ENCODE measurements at regions not wholly inside any gene's neighbourhood (a gene's known extent, or its start where the extent isn't known, plus 50 kb on each side); places are given as distances from the start of the nearest gene placed in this dataset.

GRCh38 chr15:27702581-27702980, 396.5 kb downstream of the OCA2 start:
- Histone ChIP-seq H3K27ac (ENCODE audit: low read depth, low read length) (no peak overlapping the region), H3F3A (ENCODE audit: control insufficient read depth, insufficient read depth) (no peaks in the 10 kb centered on the region), H3K4me2 (ENCODE audit: low read length) (no peak overlapping the region)

GRCh38 chr15:27701956-27702355, 397.2 kb downstream of the OCA2 start:
- no peaks in the 10 kb centered on the region for H3K79me2 ChIP-seq (ENCODE audit: control insufficient read depth, low read length)
- H3K4me1 ChIP-seq (ENCODE audit: control insufficient read depth, low read length): no peaks in the 10 kb centered on the region
- no peaks in the 10 kb centered on the region for H4K20me1 ChIP-seq (ENCODE audit: control insufficient read depth, insufficient read depth, low read depth, low read length)
- no peaks in the 10 kb centered on the region for H3F3A ChIP-seq (ENCODE audit: control insufficient read depth, insufficient read depth)
- no peaks in the 10 kb centered on the region for H3K27me3 ChIP-seq (ENCODE audit: control insufficient read depth, low read length)
- no peak for TF ChIP-seq CTCF (IDR thresholded peaks at IDR 0.05; ENCODE audit: low read depth, low read length, poor library complexity, severe bottlenecking)
- TF ChIP-seq EZH2phosphoT487 (IDR thresholded peaks at IDR 0.05; ENCODE audit: borderline replicate concordance, low read length): no peak
- no peak overlapping the region for H3K4me3 ChIP-seq (ENCODE audit: low read length)
- no peak overlapping the region for H3K4me2 ChIP-seq (ENCODE audit: low read length)
- H3K9me3 ChIP-seq (ENCODE audit: control insufficient read depth, insufficient read depth, low read length): peaks cover 14% of the 10 kb centered on the region
- H3K9me2 ChIP-seq (replicated peaks; ENCODE audit: control insufficient read depth, low read length): no peaks in the 10 kb centered on the region
- H3K27ac ChIP-seq (ENCODE audit: low read depth, low read length): no peak overlapping the region
- no peaks in the 10 kb centered on the region for H3K36me3 ChIP-seq (ENCODE audit: control insufficient read depth, low read length)

More at GRCh38 chr15:27702581-27702980, 396.5 kb downstream of the OCA2 start:
- TF ChIP-seq EZH2phosphoT487 (IDR thresholded peaks at IDR 0.05; ENCODE audit: borderline replicate concordance, low read length) (no peak), CTCF (IDR thresholded peaks at IDR 0.05; ENCODE audit: low read depth, low read length, poor library complexity, severe bottlenecking) (no peak)
- H3K27me3 ChIP-seq (ENCODE audit: control insufficient read depth, low read length): no peaks in the 10 kb centered on the region
- H3K9me2 ChIP-seq (replicated peaks; ENCODE audit: control insufficient read depth, low read length): no peaks in the 10 kb centered on the region
- no peaks in the 10 kb centered on the region for H3K36me3 ChIP-seq (ENCODE audit: control insufficient read depth, low read length)
- H4K20me1 ChIP-seq (ENCODE audit: control insufficient read depth, insufficient read depth, low read depth, low read length): no peaks in the 10 kb centered on the region
- H3K4me3 ChIP-seq (ENCODE audit: low read length): no peak overlapping the region
- H3K79me2 ChIP-seq (ENCODE audit: control insufficient read depth, low read length): no peaks in the 10 kb centered on the region
- no peaks in the 10 kb centered on the region for H3K4me1 ChIP-seq (ENCODE audit: control insufficient read depth, low read length)
- H3K9me3 ChIP-seq (ENCODE audit: control insufficient read depth, insufficient read depth, low read length): peaks cover 14% of the 10 kb centered on the region

GRCh38 chr15:27701014-27701413, 398.1 kb downstream of the OCA2 start:
- H3F3A ChIP-seq (ENCODE audit: control insufficient read depth, insufficient read depth): no peaks in the 10 kb centered on the region
- H3K4me2 ChIP-seq (ENCODE audit: low read length): no peak overlapping the region
- H3K4me1 ChIP-seq (ENCODE audit: control insufficient read depth, low read length): no peaks in the 10 kb centered on the region
- peaks cover 13% of the 10 kb centered on the region for H3K9me3 ChIP-seq (ENCODE audit: control insufficient read depth, insufficient read depth, low read length)
- no peak overlapping the region for H3K27ac ChIP-seq (ENCODE audit: low read depth, low read length)
- no peaks in the 10 kb centered on the region for H3K9me2 ChIP-seq (replicated peaks; ENCODE audit: control insufficient read depth, low read length)
- H3K79me2 ChIP-seq (ENCODE audit: control insufficient read depth, low read length): no peaks in the 10 kb centered on the region
- no peaks in the 10 kb centered on the region for H3K36me3 ChIP-seq (ENCODE audit: control insufficient read depth, low read length)
- H3K4me3 ChIP-seq (ENCODE audit: low read length): no peak overlapping the region
- no peaks in the 10 kb centered on the region for H4K20me1 ChIP-seq (ENCODE audit: control insufficient read depth, insufficient read depth, low read depth, low read length)
- H3K27me3 ChIP-seq (ENCODE audit: control insufficient read depth, low read length): no peaks in the 10 kb centered on the region
- TF ChIP-seq CTCF (IDR thresholded peaks at IDR 0.05; ENCODE audit: low read depth, low read length, poor library complexity, severe bottlenecking) (no peak), EZH2phosphoT487 (IDR thresholded peaks at IDR 0.05; ENCODE audit: borderline replicate concordance, low read length) (no peak)

GRCh38 chr15:27699699-27700098, 399.4 kb downstream of the OCA2 start:
- Histone ChIP-seq H3K4me2 (ENCODE audit: low read length) (no peak overlapping the region), H3K4me1 (ENCODE audit: control insufficient read depth, low read length) (no peaks in the 10 kb centered on the region), H4K20me1 (ENCODE audit: control insufficient read depth, insufficient read depth, low read depth, low read length) (no peaks in the 10 kb centered on the region), H3K27ac (ENCODE audit: low read depth, low read length) (no peak overlapping the region), H3K79me2 (ENCODE audit: control insufficient read depth, low read length) (no peaks in the 10 kb centered on the region), H3K9me2 (replicated peaks; ENCODE audit: control insufficient read depth, low read length) (no peaks in the 10 kb centered on the region), H3K27me3 (ENCODE audit: control insufficient read depth, low read length) (no peaks in the 10 kb centered on the region), H3K9me3 (ENCODE audit: control insufficient read depth, insufficient read depth, low read length) (peaks cover 9% of the 10 kb centered on the region), H3K4me3 (ENCODE audit: low read length) (no peak overlapping the region), H3F3A (ENCODE audit: control insufficient read depth, insufficient read depth) (no peaks in the 10 kb centered on the region), H3K36me3 (ENCODE audit: control insufficient read depth, low read length) (no peaks in the 10 kb centered on the region)
- TF ChIP-seq EZH2phosphoT487 (IDR thresholded peaks at IDR 0.05; ENCODE audit: borderline replicate concordance, low read length) (no peak), CTCF (IDR thresholded peaks at IDR 0.05; ENCODE audit: low read depth, low read length, poor library complexity, severe bottlenecking) (no peak)

All from DOHH2 (cell line).